Pancreas (tissue), 10 donors: ENCODE measurements at regions not wholly inside any gene's neighbourhood (a gene's known extent, or its start where the extent isn't known, plus 50 kb on each side); places are given as distances from the start of the nearest gene placed in this dataset.

Source experiments
- ATAC-seq, 4 donors: fragments of 200-7000 bp; cut with Tn5 transposase; one replicate each; pipeline versions ENCODE4 v1.8.0 to v1.9.1; 2020; ENCODE audit warnings: mild to moderate bottlenecking in 4 of 4, moderate library complexity in 4 of 4
- DNase-seq, 6 donors: peaks; one replicate each; pipeline ENCODE4 v3.0.0-alpha.2; 2020
- FAIRE-seq: peaks from 2 replicates; lab custom pipeline; 2012; peaks lifted over from hg19 to GRCh38; lab: Jason Lieb, UNC
- H3K27ac ChIP-seq, 4 donors: fragments of 200-600 bp; sonication (generic); 1 replicate in 3 of 4; 2 replicates in 1 of 4; pipeline versions ENCODE4 v1.5.0 to v1.8.0; 2020
- H3K27me3 ChIP-seq, 4 donors: fragments of 200-600 bp; one replicate each; pipeline ENCODE4 v1.8.0; 2021
- H3K36me3 ChIP-seq, 3 donors: fragments of 200-600 bp; sonication (generic) in 1 of 3; one replicate each; pipeline versions ENCODE4 v1.5.0 to v1.8.0; 2020 to 2021
- H3K4me1 ChIP-seq, 3 donors: fragments of 200-600 bp; one replicate each; pipeline ENCODE4 v1.8.0; 2021
- H3K4me3 ChIP-seq, 4 donors: fragments of 200-600 bp; sonication (generic) in 2 of 4; one replicate each; pipeline versions ENCODE4 v1.5.0 to v1.8.0; 2020 to 2021
- H3K9me3 ChIP-seq, 4 donors: fragments of 200-600 bp; one replicate each; pipeline ENCODE4 v1.8.0; 2021
- WGBS, 2 donors: extraction: QIAGEN DNeasy Blood & Tissue Kit; methylation state at CpG; one replicate each; pipeline ENCODE4 v1.1.7; 2013; 5-methylcytosine and 5-hydroxymethylcytosine counted together
- intact Hi-C, 3 donors: fragments of 100-400 bp; cut with DNase I; formaldehyde crosslinking; loops; one replicate each; pipeline versions ENCODE4 v1.11.1 to v1.14.2; 2022
- TF ChIP-seq, protein P1 (sequence below), 4 donors: fragments of 200-600 bp; sonication (generic) in 3 of 4; IDR thresholded peaks; one replicate each; pipeline versions ENCODE4 v1.5.0 to v1.8.0; 2021; ENCODE audit warnings: antibody characterized with exemption in 4 of 4
- donor health status: healthy with polysubstance abuse.
- donor health status: DM: no; HTN: no; CAD: no; lungs with moderate emphysema.
- donor health status: DM: no; HTN: no; CAD: no.
- donor health status: control.
- donor health status: control.
- donor health status: Bipolar disorder and iron deficiency.
- donor health status: DM: yes; HTN: yes; CAD: no.
- donor health status: DM: no; HTN: no; CAD: no.
- donor health status: DM: no; HTN: no; CAD: no.
- donor health status: DM: yes; HTN: yes; CAD: no.

DNA sequence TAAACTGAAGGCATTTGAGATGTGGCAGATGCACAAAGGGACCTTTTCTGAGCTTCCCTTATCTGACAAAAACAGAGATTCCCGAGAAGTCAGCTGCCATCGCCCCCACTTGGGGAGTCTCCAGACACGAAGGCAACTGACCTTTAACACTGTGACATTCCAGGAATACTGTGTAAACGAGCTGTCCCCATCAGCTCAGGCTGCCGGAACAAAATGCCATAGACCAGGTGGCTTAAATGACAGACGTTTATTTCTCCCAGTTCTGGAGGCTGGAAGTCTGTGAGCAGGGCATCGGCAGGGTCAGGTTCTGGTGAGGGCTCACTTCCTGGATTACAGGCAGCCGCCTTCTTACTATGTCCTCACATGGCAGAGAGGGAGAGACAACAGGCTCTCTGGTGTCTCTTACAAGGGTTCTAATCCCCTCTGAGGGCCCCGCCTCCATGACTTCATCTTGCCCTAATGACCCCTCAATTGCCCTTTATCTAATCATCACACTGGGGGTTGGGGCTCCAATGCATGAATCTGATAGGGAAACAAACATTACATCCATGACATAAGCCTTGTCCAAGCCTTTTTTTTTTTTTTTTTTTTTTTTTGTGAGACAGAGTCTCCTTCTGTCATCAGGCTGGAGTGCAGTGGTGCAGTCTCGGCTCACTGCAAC, 178.5 kb upstream of the RPL38 start:
- H3K27ac ChIP-seq = no peak overlapping the region
- intact Hi-C loops = no loop called here
- DNase-seq (no peak), FAIRE-seq (no peak), ATAC-seq (no peak)
- H3K27me3 ChIP-seq = peaks cover 0 to 3% (median 0%) of the 10 kb centered on the region in 4 donors
- WGBS, 2 donors = 33 to 34% methylated on average over 10 of the region's 10 CpGs
- no peaks in the 10 kb centered on the region for H3K9me3 ChIP-seq
- H3K4me1 ChIP-seq = no peaks in the 10 kb centered on the region
- no peak overlapping the region for H3K4me3 ChIP-seq
- H3K36me3 ChIP-seq = no peaks in the 10 kb centered on the region
- TF ChIP-seq, protein P1, sequence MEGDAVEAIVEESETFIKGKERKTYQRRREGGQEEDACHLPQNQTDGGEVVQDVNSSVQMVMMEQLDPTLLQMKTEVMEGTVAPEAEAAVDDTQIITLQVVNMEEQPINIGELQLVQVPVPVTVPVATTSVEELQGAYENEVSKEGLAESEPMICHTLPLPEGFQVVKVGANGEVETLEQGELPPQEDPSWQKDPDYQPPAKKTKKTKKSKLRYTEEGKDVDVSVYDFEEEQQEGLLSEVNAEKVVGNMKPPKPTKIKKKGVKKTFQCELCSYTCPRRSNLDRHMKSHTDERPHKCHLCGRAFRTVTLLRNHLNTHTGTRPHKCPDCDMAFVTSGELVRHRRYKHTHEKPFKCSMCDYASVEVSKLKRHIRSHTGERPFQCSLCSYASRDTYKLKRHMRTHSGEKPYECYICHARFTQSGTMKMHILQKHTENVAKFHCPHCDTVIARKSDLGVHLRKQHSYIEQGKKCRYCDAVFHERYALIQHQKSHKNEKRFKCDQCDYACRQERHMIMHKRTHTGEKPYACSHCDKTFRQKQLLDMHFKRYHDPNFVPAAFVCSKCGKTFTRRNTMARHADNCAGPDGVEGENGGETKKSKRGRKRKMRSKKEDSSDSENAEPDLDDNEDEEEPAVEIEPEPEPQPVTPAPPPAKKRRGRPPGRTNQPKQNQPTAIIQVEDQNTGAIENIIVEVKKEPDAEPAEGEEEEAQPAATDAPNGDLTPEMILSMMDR (IDR thresholded peaks at IDR 0.05) = no peak

GRCh38 chr17:74027444-74027843, 176.0 kb upstream of the RPL38 start:
- no peaks in the 10 kb centered on the region for H3K27me3 ChIP-seq
- DNase-seq (no peak), ATAC-seq (no peak), FAIRE-seq (no peak)
- H3K9me3 ChIP-seq = no peaks in the 10 kb centered on the region
- no peak overlapping the region for H3K27ac ChIP-seq
- H3K4me3 ChIP-seq = no peak overlapping the region
- TF ChIP-seq, protein P1 (IDR thresholded peaks at IDR 0.05) = no peak
- intact Hi-C loops = no loop called here
- 61 to 65% methylated on average over 1 of the region's 1 CpG for WGBS, 2 donors
- no peaks in the 10 kb centered on the region for H3K4me1 ChIP-seq
- H3K36me3 ChIP-seq = no peaks in the 10 kb centered on the region

- TF ChIP-seq, protein P1 (IDR thresholded peaks at IDR 0.05) = no peak
- no peaks in the 10 kb centered on the region for H3K36me3 ChIP-seq
- DNase-seq = no peak
- H3K4me1 ChIP-seq = no peaks in the 10 kb centered on the region
- no peaks in the 10 kb centered on the region for H3K27me3 ChIP-seq
- H3K9me3 ChIP-seq = no peaks in the 10 kb centered on the region
- no peak overlapping the region for H3K27ac ChIP-seq
- FAIRE-seq = no peak
- intact Hi-C loops = no loop called here
- 70 to 77% methylated on average over 18 of the region's 18 CpGs for WGBS, 2 donors
- no peak overlapping the region for H3K4me3 ChIP-seq
- ATAC-seq = no peak
These were observed 174.9 kb upstream of the RPL38 start for GRCh38 chr17:74028354-74029116.

DNA sequence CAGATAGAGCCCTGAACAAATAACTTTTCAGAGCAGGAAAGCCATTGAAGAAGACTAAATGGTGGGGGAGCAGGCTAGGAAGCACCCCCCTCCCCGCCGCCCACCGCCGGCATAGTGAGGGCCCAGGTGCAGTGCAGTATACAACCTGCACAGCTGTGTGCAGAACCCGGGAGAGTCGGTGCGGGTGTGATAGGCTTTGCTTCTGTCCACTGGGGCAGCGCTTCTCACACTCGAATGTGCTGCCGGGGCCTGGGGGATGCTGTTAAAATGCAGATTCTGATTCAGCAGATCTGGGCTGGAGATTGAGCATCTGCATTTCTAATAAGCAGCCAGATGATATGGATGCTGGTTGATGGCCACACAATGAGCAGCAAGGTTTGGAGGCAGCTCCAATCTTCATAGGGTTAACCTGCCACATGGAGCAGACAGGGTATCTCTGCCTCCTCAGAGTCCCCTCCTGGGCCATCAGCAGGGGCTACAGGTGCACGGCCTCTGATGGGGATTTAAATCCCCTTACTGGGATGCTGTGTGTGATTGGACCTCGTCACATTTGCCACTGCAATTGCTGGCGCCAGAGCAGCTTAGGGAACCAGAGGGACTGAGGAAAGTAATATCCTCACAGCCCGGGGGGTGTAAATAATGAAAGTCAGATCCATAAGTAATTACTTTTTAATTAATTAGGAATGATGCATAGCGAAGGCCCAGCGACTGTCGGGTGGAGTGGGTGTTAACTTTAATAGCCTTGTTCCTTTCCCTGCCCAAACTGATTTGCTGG, 172.0 kb upstream of the RPL38 start:
- ATAC-seq (no peak), DNase-seq (no peak), FAIRE-seq (no peak)
- H3K36me3 ChIP-seq = no peaks in the 10 kb centered on the region
- no peak overlapping the region for H3K4me3 ChIP-seq
- TF ChIP-seq, protein P1 (IDR thresholded peaks at IDR 0.05) = no peak
- intact Hi-C loops = no loop called here
- 52% methylated on average over 17 of the region's 17 CpGs for WGBS, 2 donors
- H3K4me1 ChIP-seq = no peaks in the 10 kb centered on the region
- no peak overlapping the region for H3K27ac ChIP-seq
- H3K27me3 ChIP-seq = no peaks in the 10 kb centered on the region
- H3K9me3 ChIP-seq = no peaks in the 10 kb centered on the region
